OCI-LY1 (cell line): ENCODE measurements at regions not wholly inside any gene's neighbourhood (a gene's known extent, or its start where the extent isn't known, plus 50 kb on each side); places are given as distances from the start of the nearest gene placed in this dataset.

Experiments
- H2AFZ ChIP-seq: fragments of 200-600 bp; sonication (generic), shearing (Covaris generic); 2 replicates; pipeline ENCODE4 v1.6.0; 2014; ENCODE audit warnings: antibody characterized with exemption, mild to moderate bottlenecking, low read length
- H3F3A ChIP-seq: fragments of 200-600 bp; sonication (generic), shearing (Covaris generic); 2 replicates; pipeline ENCODE4 v1.6.0; 2014; ENCODE audit warnings: mild to moderate bottlenecking, antibody characterized with exemption, low read length, moderate library complexity; ENCODE audit not compliant: insufficient read depth
- H3K27ac ChIP-seq: fragments of 200-600 bp; sonication (generic); 2 replicates; pipeline ENCODE4 v1.5.1; 2014; ENCODE audit warnings: low read length, mixed run types, mild to moderate bottlenecking, low read depth; ENCODE audit not compliant: poor library complexity, severe bottlenecking
- H3K27me3 ChIP-seq: fragments of 200-600 bp; sonication (generic); 2 replicates; pipeline ENCODE4 v1.6.0; 2014; ENCODE audit warnings: antibody characterized with exemption, mild to moderate bottlenecking, low read length, moderate library complexity; ENCODE audit not compliant: insufficient read depth
- H3K36me3 ChIP-seq: fragments of 200-600 bp; sonication (generic); 2 replicates; pipeline ENCODE4 v1.6.1; 2014; ENCODE audit warnings: mild to moderate bottlenecking, antibody characterized with exemption, low read length, moderate library complexity, mixed read lengths; ENCODE audit not compliant: insufficient read depth
- H3K4me1 ChIP-seq: fragments of 200-600 bp; sonication (generic); 2 replicates; pipeline ENCODE4 v1.5.1; 2014; ENCODE audit warnings: mild to moderate bottlenecking, low read length, moderate library complexity; ENCODE audit not compliant: insufficient read depth, severe bottlenecking
- H3K4me2 ChIP-seq: fragments of 200-600 bp; sonication (generic), shearing (Covaris generic); 2 replicates; pipeline ENCODE4 v1.6.1; 2014; ENCODE audit warnings: low read length
- H3K4me3 ChIP-seq: fragments of 200-600 bp; sonication (generic); 2 replicates; pipeline ENCODE4 v1.5.1; 2014; ENCODE audit warnings: low read length, low read depth, mild to moderate bottlenecking, mixed read lengths; ENCODE audit not compliant: poor library complexity, severe bottlenecking
- H3K79me2 ChIP-seq: fragments of 200-600 bp; shearing (Covaris generic); 2 replicates; pipeline ENCODE4 v1.6.1; 2016; ENCODE audit warnings: mixed run types, low read length, mixed read lengths; ENCODE audit not compliant: insufficient read depth
- H3K9ac ChIP-seq: fragments of 200-600 bp; sonication (generic), shearing (Covaris generic); 2 replicates; pipeline ENCODE4 v1.6.1; 2014; ENCODE audit warnings: mild to moderate bottlenecking, low read length, mixed read lengths
- H3K9me2 ChIP-seq: fragments of 200-600 bp; sonication (generic), shearing (Covaris generic); 2 replicates; pipeline ENCODE4 v1.6.1; 2014; ENCODE audit warnings: low read depth, mild to moderate bottlenecking, low read length, mixed read lengths
- H3K9me3 ChIP-seq: fragments of 200-600 bp; shearing (Covaris generic); 2 replicates; pipeline ENCODE4 v1.6.1; 2014; ENCODE audit warnings: low read length, mixed read lengths
- H4K20me1 ChIP-seq: fragments of 200-600 bp; sonication (generic), shearing (Covaris generic); 2 replicates; pipeline ENCODE4 v1.6.0; 2016; ENCODE audit warnings: mild to moderate bottlenecking, low read length; ENCODE audit not compliant: insufficient read depth
- CTCF ChIP-seq: fragments of 200-600 bp; sonication (generic), shearing (Covaris generic); IDR thresholded peaks from 2 replicates; pipeline ENCODE4 v1.5.1; 2017; ENCODE audit warnings: mild to moderate bottlenecking, antibody characterized with exemption, low read length, moderate library complexity, mixed read lengths
- EZH2 ChIP-seq: fragments of 200-600 bp; sonication (generic), shearing (Covaris generic); IDR thresholded peaks from 2 replicates; pipeline ENCODE4 v1.8.0; 2017; ENCODE audit warnings: borderline replicate concordance, mixed run types, mild to moderate bottlenecking, antibody characterized with exemption, low read length, moderate library complexity, mixed read lengths

GRCh38 chrX:65883556-65883955, 156.3 kb downstream of the VSIG4 start:
- no peaks in the 10 kb centered on the region for H3K4me1 ChIP-seq
- no peaks in the 10 kb centered on the region for H4K20me1 ChIP-seq
- H3K4me3 ChIP-seq = no peak overlapping the region
- H3K9ac ChIP-seq = no peak overlapping the region
- no peak overlapping the region for H2AFZ ChIP-seq
- no peaks in the 10 kb centered on the region for H3K27me3 ChIP-seq
- H3F3A ChIP-seq = no peaks in the 10 kb centered on the region
- no peaks in the 10 kb centered on the region for H3K36me3 ChIP-seq
- no peak overlapping the region for H3K27ac ChIP-seq
- H3K9me3 ChIP-seq = no peaks in the 10 kb centered on the region
- H3K9me2 ChIP-seq = no peaks in the 10 kb centered on the region
- H3K79me2 ChIP-seq = no peaks in the 10 kb centered on the region
- TF ChIP-seq EZH2 (no peak), CTCF (no peak)
- H3K4me2 ChIP-seq = no peak overlapping the region

- H3K9me2 ChIP-seq = no peaks in the 10 kb centered on the region
- H3K4me1 ChIP-seq = no peaks in the 10 kb centered on the region
- H3K27me3 ChIP-seq = no peaks in the 10 kb centered on the region
- H3K4me3 ChIP-seq = no peak overlapping the region
- no peak overlapping the region for H3K9ac ChIP-seq
- H3K9me3 ChIP-seq = no peaks in the 10 kb centered on the region
- no peak overlapping the region for H3K4me2 ChIP-seq
- H2AFZ ChIP-seq = no peak overlapping the region
- no peak overlapping the region for H3K27ac ChIP-seq
- no peaks in the 10 kb centered on the region for H3K79me2 ChIP-seq
- no peaks in the 10 kb centered on the region for H4K20me1 ChIP-seq
- no peaks in the 10 kb centered on the region for H3F3A ChIP-seq
- H3K36me3 ChIP-seq = no peaks in the 10 kb centered on the region
- TF ChIP-seq CTCF = no peak
- no peak for TF ChIP-seq EZH2
Measured at GRCh38 chrX:65879977-65880799, 159.7 kb downstream of the VSIG4 start.

GRCh38 chrX:65878456-65878855, 161.4 kb downstream of the VSIG4 start:
- H3K4me3 ChIP-seq = no peak overlapping the region
- no peaks in the 10 kb centered on the region for H3K27me3 ChIP-seq
- no peaks in the 10 kb centered on the region for H3K4me1 ChIP-seq
- H3K9me3 ChIP-seq = no peaks in the 10 kb centered on the region
- H3K79me2 ChIP-seq = no peaks in the 10 kb centered on the region
- no peaks in the 10 kb centered on the region for H3K36me3 ChIP-seq
- H3K9ac ChIP-seq = no peak overlapping the region
- H3F3A ChIP-seq = no peaks in the 10 kb centered on the region
- no peaks in the 10 kb centered on the region for H3K9me2 ChIP-seq
- H4K20me1 ChIP-seq = no peaks in the 10 kb centered on the region
- no peak overlapping the region for H2AFZ ChIP-seq
- no peak overlapping the region for H3K27ac ChIP-seq
- H3K4me2 ChIP-seq = no peak overlapping the region
- TF ChIP-seq CTCF (no peak), EZH2 (no peak)
